A673 (cell line): ENCODE measurements at regions not wholly inside any gene's neighbourhood (a gene's known extent, or its start where the extent isn't known, plus 50 kb on each side); places are given as distances from the start of the nearest gene placed in this dataset.

ENCODE experiments used
- BruUV-seq: library from RNA; stranded (reverse); fragments of 400-500 nt; replicated peaks from 2 replicates; lab custom pipeline; 2021; lab: Mats Ljungman, UMichigan
- CTCF ChIA-PET: fragments of 300-600 bp; sonication (Branson Sonifier 250); formaldehyde crosslinking; loops from one replicate; lab custom pipeline; 2022; ENCODE audit warnings: antibody characterized with exemption; lab: Charles Lee
- POLR2A ChIA-PET: fragments of 300-600 bp; sonication (Branson Sonifier 250); formaldehyde crosslinking; loops from one replicate; lab custom pipeline; 2022; ENCODE audit warnings: antibody characterized with exemption; ENCODE audit not compliant: low non-redundant PET; lab: Charles Lee
- DNase-seq: peaks from one replicate; pipeline ENCODE4 v3.0.0-alpha.2; 2015; ENCODE audit warnings: low spot score
- H3K27ac ChIP-seq: fragments of 200-600 bp; sonication (generic); 2 replicates; pipeline ENCODE4 v1.5.1; 2016; ENCODE audit warnings: mixed run types, low read depth, mild to moderate bottlenecking, mixed read lengths, antibody characterized with exemption, low read length; ENCODE audit not compliant: poor library complexity, severe bottlenecking
- H3K27me3 ChIP-seq: fragments of 200-600 bp; sonication (generic); replicated peaks from 2 replicates; pipeline ENCODE4 v1.6.1; 2017; ENCODE audit warnings: mixed run types, low read depth, mild to moderate bottlenecking, mixed read lengths, antibody characterized with exemption, low read length; ENCODE audit not compliant: insufficient read depth, poor library complexity
- H3K36me3 ChIP-seq: fragments of 200-600 bp; sonication (generic); 2 replicates; pipeline ENCODE4 v1.6.1; 2016; ENCODE audit warnings: mixed run types, mild to moderate bottlenecking, mixed read lengths, antibody characterized with exemption, low read length; ENCODE audit not compliant: insufficient read depth, poor library complexity, severe bottlenecking
- H3K4me1 ChIP-seq: fragments of 200-600 bp; sonication (generic); 2 replicates; pipeline ENCODE4 v1.6.1; 2017; ENCODE audit warnings: mixed run types, mild to moderate bottlenecking, mixed read lengths, antibody characterized with exemption, low read length; ENCODE audit not compliant: insufficient read depth, poor library complexity, severe bottlenecking
- H3K4me3 ChIP-seq: fragments of 200-600 bp; sonication (generic); 2 replicates; pipeline ENCODE4 v1.5.1; 2016; ENCODE audit warnings: low read depth, mixed run types, mild to moderate bottlenecking, mixed read lengths, low read length; ENCODE audit not compliant: poor library complexity, severe bottlenecking
- H3K9me3 ChIP-seq: fragments of 200-600 bp; sonication (generic); 2 replicates; pipeline ENCODE4 v1.6.1; 2016; ENCODE audit warnings: mixed run types, low read depth, mild to moderate bottlenecking, mixed read lengths, antibody characterized with exemption, low read length; ENCODE audit not compliant: poor library complexity, severe bottlenecking
- EZH2 ChIP-seq: fragments of 200-600 bp; sonication (generic); IDR thresholded peaks from 2 replicates; pipeline ENCODE4 v1.6.1; 2017; ENCODE audit warnings: borderline replicate concordance, low read depth, mild to moderate bottlenecking, mixed read lengths, antibody characterized with exemption, low read length; ENCODE audit not compliant: poor library complexity, severe bottlenecking
- intact Hi-C: fragments of 100-400 bp; cut with micrococcal nuclease; formaldehyde crosslinking; loops from one replicate; pipeline ENCODE4 v1.10.0; 2022; ENCODE audit not compliant: unreplicated experiment
- TF ChIP-seq, protein P1 (sequence below): fragments of 300-800, 200-600 bp; sonication (generic); conservative IDR thresholded peaks from 2 replicates; pipeline ENCODE4 v1.5.1; 2017; ENCODE audit warnings: low read depth, mild to moderate bottlenecking, antibody characterized with exemption, low read length, moderate library complexity, mixed read lengths

DNA sequence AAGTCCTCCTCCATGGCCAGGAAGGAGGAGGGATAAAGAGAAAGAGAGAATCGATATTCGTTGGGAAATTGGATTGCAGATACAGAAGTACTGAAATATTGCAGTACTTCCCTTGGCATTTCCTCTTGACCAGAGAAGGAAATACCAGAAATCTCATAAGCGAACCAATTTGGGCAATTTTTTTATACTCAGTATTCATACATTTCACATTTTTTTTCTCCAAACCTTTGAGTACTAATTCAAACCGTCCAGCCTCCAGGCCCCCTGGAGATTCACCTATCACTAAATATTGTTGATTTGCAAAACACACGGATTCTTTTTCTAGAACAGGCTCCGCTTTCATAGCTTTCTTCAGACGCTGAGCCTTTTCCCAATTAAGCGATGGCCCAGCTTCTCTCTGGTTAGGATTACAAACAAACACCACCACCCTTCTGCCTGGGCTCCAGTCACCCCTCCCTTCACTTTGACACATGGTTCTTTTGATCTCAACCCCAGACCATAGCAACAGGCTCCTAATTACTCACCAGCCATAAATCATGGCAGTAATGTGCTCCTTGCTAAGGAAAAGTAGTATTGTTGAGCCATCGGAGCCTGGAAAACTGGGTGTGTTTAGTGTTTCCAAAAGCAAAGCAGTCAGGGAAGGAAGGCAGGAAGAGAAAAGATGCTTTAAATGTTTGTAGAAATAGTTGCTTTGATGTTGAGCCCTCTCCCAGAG, 138.4 kb upstream of the CCDC68 start:
- intact Hi-C loops = loop anchor here (10.0 kb wide), 1 partner anchor 757 kb away; no protein-coding TSS in a partner anchor
- peak; percentile 9 for DNase-seq
- no peaks in the 10 kb centered on the region for H3K9me3 ChIP-seq
- no TSS peak for BruUV-seq
- ChIA-PET CTCF (no interaction called here), POLR2A (no interaction called here)
- no peak overlapping the region for H3K27ac ChIP-seq
- H3K4me1 ChIP-seq = peaks cover 9% of the 10 kb centered on the region
- H3K27me3 ChIP-seq = peaks cover 26% of the 10 kb centered on the region
- H3K36me3 ChIP-seq = no peaks in the 10 kb centered on the region
- no peak overlapping the region for H3K4me3 ChIP-seq
- TF ChIP-seq EZH2 = no peak
- TF ChIP-seq, protein P1, sequence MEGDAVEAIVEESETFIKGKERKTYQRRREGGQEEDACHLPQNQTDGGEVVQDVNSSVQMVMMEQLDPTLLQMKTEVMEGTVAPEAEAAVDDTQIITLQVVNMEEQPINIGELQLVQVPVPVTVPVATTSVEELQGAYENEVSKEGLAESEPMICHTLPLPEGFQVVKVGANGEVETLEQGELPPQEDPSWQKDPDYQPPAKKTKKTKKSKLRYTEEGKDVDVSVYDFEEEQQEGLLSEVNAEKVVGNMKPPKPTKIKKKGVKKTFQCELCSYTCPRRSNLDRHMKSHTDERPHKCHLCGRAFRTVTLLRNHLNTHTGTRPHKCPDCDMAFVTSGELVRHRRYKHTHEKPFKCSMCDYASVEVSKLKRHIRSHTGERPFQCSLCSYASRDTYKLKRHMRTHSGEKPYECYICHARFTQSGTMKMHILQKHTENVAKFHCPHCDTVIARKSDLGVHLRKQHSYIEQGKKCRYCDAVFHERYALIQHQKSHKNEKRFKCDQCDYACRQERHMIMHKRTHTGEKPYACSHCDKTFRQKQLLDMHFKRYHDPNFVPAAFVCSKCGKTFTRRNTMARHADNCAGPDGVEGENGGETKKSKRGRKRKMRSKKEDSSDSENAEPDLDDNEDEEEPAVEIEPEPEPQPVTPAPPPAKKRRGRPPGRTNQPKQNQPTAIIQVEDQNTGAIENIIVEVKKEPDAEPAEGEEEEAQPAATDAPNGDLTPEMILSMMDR = no peak

DNA sequence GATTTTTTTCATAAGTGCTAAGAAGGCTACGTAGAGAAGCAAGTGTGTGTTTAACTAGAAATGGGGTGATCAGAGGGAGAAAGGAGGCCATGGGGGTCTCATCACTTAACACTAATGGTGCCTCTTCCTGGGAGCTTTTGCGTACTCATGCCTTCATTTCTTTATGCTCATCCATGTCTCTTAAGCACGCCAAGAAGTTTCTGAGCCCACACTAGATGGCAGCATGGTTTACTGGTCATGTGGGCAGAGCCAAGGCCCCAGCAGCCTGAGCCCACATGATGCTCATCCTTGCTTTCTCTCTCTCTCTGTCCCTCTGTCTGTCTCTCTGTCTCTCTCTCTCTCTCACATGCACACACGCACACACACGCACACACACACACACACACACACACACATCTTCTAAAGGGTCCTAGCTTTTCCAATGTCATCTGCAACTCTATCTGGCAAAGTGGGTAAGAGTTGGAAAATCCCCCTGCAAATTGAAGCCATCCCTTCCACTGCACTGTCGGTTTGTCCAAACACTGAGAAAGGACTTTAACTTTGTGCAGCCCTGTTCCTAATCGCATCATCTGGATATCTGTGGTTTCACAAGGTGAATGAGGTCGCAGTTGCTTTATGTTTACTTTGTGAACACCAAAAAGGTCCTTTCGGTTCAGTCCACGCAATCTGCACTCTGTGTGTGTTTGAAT, 137.1 kb upstream of the CCDC68 start:
- ChIA-PET CTCF (no interaction called here), POLR2A (no interaction called here)
- intact Hi-C loops = loop anchor here (10.0 kb wide), 1 partner anchor 758 kb away; no protein-coding TSS in a partner anchor

GRCh38 chr18:55095584-55095983, 136.3 kb upstream of the CCDC68 start:
- no peaks in the 10 kb centered on the region for H3K36me3 ChIP-seq
- ChIA-PET POLR2A (no interaction called here), CTCF (no interaction called here)
- peaks cover 36% of the 10 kb centered on the region for H3K27me3 ChIP-seq
- no peak overlapping the region for H3K27ac ChIP-seq
- H3K4me1 ChIP-seq = peaks cover 15% of the 10 kb centered on the region
- DNase-seq = no peak
- no TSS peak for BruUV-seq
- TF ChIP-seq EZH2 = no peak
- TF ChIP-seq, protein P1 = no peak
- H3K9me3 ChIP-seq = no peaks in the 10 kb centered on the region
- intact Hi-C loops = loop anchor here (10.0 kb wide), 1 partner anchor 759 kb away; no protein-coding TSS in a partner anchor
- H3K4me3 ChIP-seq = no peak overlapping the region

More for the DNA sequence above, 137.1 kb upstream of the CCDC68 start:
- H3K27ac ChIP-seq = no peak overlapping the region
- peak; percentile 79 for DNase-seq
- H3K4me3 ChIP-seq = no peak overlapping the region
- no TSS peak for BruUV-seq
- H3K9me3 ChIP-seq = no peaks in the 10 kb centered on the region
- no peak for TF ChIP-seq EZH2
- TF ChIP-seq, protein P1 = peak; percentile 71
- H3K4me1 ChIP-seq = peaks cover 9% of the 10 kb centered on the region
- H3K27me3 ChIP-seq = peaks cover 30% of the 10 kb centered on the region
- no peaks in the 10 kb centered on the region for H3K36me3 ChIP-seq
